SK-N-SH (cell line): ENCODE measurements at regions not wholly inside any gene's neighbourhood (a gene's known extent, or its start where the extent isn't known, plus 50 kb on each side); places are given as distances from the start of the nearest gene placed in this dataset.

ENCODE experiments used
- CHD2 ChIP-seq: fragments of 150-350 bp; IDR thresholded peaks from 2 replicates; pipeline ENCODE4 v1.6.1; 2018; ENCODE audit warnings: low read length; ENCODE audit not compliant: partially characterized antibody
- ELF1 ChIP-seq: IDR thresholded peaks from 2 replicates; pipeline ENCODE4 v1.4.0; 2012
- FOSL2 ChIP-seq: IDR thresholded peaks from 2 replicates; pipeline ENCODE4 v1.4.0; 2012; ENCODE audit warnings: low read depth, mild to moderate bottlenecking, moderate library complexity, borderline replicate concordance
- FOXJ3 ChIP-seq: sonication (generic); formaldehyde crosslinking; IDR thresholded peaks from 2 replicates; pipeline ENCODE4 v1.5.1; 2020; ENCODE audit warnings: mild to moderate bottlenecking, missing genetic modification reagents
- GABPA ChIP-seq: IDR thresholded peaks from 2 replicates; pipeline ENCODE4 v1.4.0; 2012; ENCODE audit warnings: low read depth, mild to moderate bottlenecking
- GATA2 ChIP-seq: sonication (generic); formaldehyde crosslinking; IDR thresholded peaks from 2 replicates; pipeline ENCODE4 v1.5.0; 2020; ENCODE audit warnings: mild to moderate bottlenecking, missing genetic modification reagents
- MXI1 ChIP-seq: IDR thresholded peaks from 2 replicates; pipeline ENCODE4 v1.6.1; 2012; ENCODE audit warnings: mild to moderate bottlenecking, low read depth, low read length, improper control_type of control experiment
- NRF1 ChIP-seq: IDR thresholded peaks from 2 replicates; pipeline ENCODE4 v1.6.1; 2012; ENCODE audit warnings: low read depth, mild to moderate bottlenecking, low read length
- RAD21 ChIP-seq: IDR thresholded peaks from 2 replicates; pipeline ENCODE4 v1.6.1; 2012; ENCODE audit warnings: mild to moderate bottlenecking, low read length
- RCOR1 ChIP-seq: fragments of 150-350 bp; IDR thresholded peaks from 2 replicates; pipeline ENCODE4 v1.6.1; 2017; ENCODE audit warnings: antibody characterized with exemption, low read length
- RFX5 ChIP-seq: IDR thresholded peaks from 2 replicates; pipeline ENCODE4 v1.6.1; 2012; ENCODE audit warnings: mild to moderate bottlenecking, improper control_type of control experiment, low read length
- RXRA ChIP-seq: IDR thresholded peaks from 2 replicates; pipeline ENCODE4 v1.4.0; 2012; ENCODE audit warnings: low read depth, mild to moderate bottlenecking, borderline replicate concordance
- SMC3 ChIP-seq: IDR thresholded peaks from 2 replicates; pipeline ENCODE4 v1.6.1; 2012; ENCODE audit warnings: low read depth, low read length, improper control_type of control experiment
- TAF1 ChIP-seq: IDR thresholded peaks from 2 replicates; pipeline ENCODE4 v1.6.1; 2012; ENCODE audit warnings: low read depth, mild to moderate bottlenecking, low read length, moderate library complexity, borderline replicate concordance
- TCF12 ChIP-seq: IDR thresholded peaks from 2 replicates; pipeline ENCODE4 v1.4.0; 2012
- TF ChIP-seq, protein P1 (sequence below): IDR thresholded peaks from 2 replicates; pipeline ENCODE4 v1.4.0; 2012; ENCODE audit warnings: low read depth, borderline replicate concordance
- TF ChIP-seq, protein P2 (sequence below): fragments of 150-350 bp; IDR thresholded peaks from 2 replicates; pipeline ENCODE4 v1.6.1; 2017; ENCODE audit warnings: antibody characterized with exemption, low read length, low read depth, borderline replicate concordance
- TF ChIP-seq, protein P3 (sequence below): IDR thresholded peaks from 2 replicates; pipeline ENCODE4 v1.6.1; 2012; ENCODE audit warnings: mild to moderate bottlenecking, low read depth, low read length, moderate library complexity
- TF ChIP-seq, protein P4 (sequence below): IDR thresholded peaks from 2 replicates; pipeline ENCODE4 v1.4.0; 2012; ENCODE audit warnings: low read depth

DNA sequence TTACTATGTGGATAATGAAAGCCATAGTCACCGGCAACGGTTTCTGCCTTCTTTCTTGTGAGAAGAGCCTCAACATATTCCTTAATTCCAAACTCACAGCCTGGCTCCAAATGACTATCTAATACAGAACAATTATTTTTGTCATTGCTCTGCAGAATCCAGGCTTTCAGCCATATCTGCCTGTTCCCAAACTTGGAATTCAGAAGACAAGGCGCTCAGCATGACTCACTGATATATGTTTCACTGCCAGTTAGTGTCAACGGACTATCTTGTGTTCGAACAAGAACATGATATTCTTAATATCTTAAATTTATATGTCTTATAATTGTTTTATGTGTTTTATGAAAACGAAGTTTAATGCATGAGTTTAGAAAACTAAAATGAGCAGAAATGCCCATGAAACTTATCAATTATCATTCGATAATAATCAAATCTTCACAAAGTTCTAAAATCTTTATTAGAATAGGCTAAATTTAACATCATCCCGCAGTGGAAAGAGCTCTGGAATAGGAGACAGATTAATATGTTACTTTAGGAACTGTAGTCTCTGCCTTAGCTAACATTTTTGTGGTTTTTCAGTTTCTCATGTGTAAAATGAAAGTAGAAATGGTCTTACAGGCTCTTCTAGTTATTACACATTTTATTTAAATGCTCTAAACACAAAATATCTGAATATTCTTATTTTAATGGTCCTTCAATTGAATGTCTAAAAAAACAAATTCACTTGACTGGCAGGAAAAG is 669.3 kb upstream of the GJE1 start (continued):
- TF ChIP-seq, protein P1, sequence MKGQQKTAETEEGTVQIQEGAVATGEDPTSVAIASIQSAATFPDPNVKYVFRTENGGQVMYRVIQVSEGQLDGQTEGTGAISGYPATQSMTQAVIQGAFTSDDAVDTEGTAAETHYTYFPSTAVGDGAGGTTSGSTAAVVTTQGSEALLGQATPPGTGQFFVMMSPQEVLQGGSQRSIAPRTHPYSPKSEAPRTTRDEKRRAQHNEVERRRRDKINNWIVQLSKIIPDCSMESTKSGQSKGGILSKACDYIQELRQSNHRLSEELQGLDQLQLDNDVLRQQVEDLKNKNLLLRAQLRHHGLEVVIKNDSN, result no peak
- TF ChIP-seq FOXJ3 (no peak), NRF1 (no peak), CHD2 (no peak), ELF1 (no peak), FOSL2 (peak; percentile 68; the same call in 1 of the 2 replicates), RCOR1 (no peak), RFX5 (no peak), RXRA (no peak), MXI1 (no peak), TCF12 (peak; percentile 36), SMC3 (no peak), TAF1 (no peak), RAD21 (no peak), GABPA (no peak), GATA2 (CRISPR knock-in tag) (no peak)
- TF ChIP-seq, protein P2, sequence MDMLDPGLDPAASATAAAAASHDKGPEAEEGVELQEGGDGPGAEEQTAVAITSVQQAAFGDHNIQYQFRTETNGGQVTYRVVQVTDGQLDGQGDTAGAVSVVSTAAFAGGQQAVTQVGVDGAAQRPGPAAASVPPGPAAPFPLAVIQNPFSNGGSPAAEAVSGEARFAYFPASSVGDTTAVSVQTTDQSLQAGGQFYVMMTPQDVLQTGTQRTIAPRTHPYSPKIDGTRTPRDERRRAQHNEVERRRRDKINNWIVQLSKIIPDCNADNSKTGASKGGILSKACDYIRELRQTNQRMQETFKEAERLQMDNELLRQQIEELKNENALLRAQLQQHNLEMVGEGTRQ, result no peak
- TF ChIP-seq, protein P3, sequence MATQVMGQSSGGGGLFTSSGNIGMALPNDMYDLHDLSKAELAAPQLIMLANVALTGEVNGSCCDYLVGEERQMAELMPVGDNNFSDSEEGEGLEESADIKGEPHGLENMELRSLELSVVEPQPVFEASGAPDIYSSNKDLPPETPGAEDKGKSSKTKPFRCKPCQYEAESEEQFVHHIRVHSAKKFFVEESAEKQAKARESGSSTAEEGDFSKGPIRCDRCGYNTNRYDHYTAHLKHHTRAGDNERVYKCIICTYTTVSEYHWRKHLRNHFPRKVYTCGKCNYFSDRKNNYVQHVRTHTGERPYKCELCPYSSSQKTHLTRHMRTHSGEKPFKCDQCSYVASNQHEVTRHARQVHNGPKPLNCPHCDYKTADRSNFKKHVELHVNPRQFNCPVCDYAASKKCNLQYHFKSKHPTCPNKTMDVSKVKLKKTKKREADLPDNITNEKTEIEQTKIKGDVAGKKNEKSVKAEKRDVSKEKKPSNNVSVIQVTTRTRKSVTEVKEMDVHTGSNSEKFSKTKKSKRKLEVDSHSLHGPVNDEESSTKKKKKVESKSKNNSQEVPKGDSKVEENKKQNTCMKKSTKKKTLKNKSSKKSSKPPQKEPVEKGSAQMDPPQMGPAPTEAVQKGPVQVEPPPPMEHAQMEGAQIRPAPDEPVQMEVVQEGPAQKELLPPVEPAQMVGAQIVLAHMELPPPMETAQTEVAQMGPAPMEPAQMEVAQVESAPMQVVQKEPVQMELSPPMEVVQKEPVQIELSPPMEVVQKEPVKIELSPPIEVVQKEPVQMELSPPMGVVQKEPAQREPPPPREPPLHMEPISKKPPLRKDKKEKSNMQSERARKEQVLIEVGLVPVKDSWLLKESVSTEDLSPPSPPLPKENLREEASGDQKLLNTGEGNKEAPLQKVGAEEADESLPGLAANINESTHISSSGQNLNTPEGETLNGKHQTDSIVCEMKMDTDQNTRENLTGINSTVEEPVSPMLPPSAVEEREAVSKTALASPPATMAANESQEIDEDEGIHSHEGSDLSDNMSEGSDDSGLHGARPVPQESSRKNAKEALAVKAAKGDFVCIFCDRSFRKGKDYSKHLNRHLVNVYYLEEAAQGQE, result no peak
- TF ChIP-seq, protein P4, sequence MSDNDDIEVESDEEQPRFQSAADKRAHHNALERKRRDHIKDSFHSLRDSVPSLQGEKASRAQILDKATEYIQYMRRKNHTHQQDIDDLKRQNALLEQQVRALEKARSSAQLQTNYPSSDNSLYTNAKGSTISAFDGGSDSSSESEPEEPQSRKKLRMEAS, result no peak
